ENCODE measurements at regions not wholly inside any gene's neighbourhood (a gene's known extent, or its start where the extent isn't known, plus 50 kb on each side); places are given as distances from the start of the nearest gene placed in this dataset.

GRCh38 chr10:108862676-108863350 lies 1060.5 kb downstream of the XPNPEP1 start:
- no peak for TF ChIP-seq POLR2AphosphoS5 (IDR thresholded peaks at IDR 0.05)
- TF ChIP-seq CTCF (IDR thresholded peaks at IDR 0.05 in 8 of 11, conservative IDR thresholded peaks at IDR 0.05 in 3 of 11), result no peak
- no peak for TF ChIP-seq POLR2A (IDR thresholded peaks at IDR 0.05)
- Histone ChIP-seq H3K27ac (no peak overlapping the region), H3K4me1 (no peaks in the 10 kb centered on the region), H3K27me3 (replicated peaks in 1 of 7) (no peaks in the 10 kb centered on the region), H3K36me3 (no peaks in the 10 kb centered on the region), H3K9me3 (no peaks in the 10 kb centered on the region), H3K4me3 (no peak overlapping the region)
- WGBS, 5 donors, result 59 to 76% (median 65%) methylated on average over 3 of the region's 3 CpGs
- no peak for DNase-seq
- intact Hi-C loops (cut with DNase I; ENCODE audit: low total_unique reads), result no loop called here

GRCh38 chr10:108861181-108861754 lies 1062.0 kb downstream of the XPNPEP1 start:
- DNase-seq, result no peak
- Histone ChIP-seq H3K9me3 (peaks cover 0 to 4% (median 0%) of the 10 kb centered on the region in 8 donors), H3K4me1 (no peaks in the 10 kb centered on the region), H3K27me3 (replicated peaks in 1 of 7) (no peaks in the 10 kb centered on the region), H3K36me3 (no peaks in the 10 kb centered on the region), H3K27ac (no peak overlapping the region), H3K4me3 (no peak overlapping the region)
- 89 to 93% (median 93%) methylated on average over 5 of the region's 5 CpGs for WGBS, 5 donors
- TF ChIP-seq POLR2AphosphoS5 (IDR thresholded peaks at IDR 0.05) (no peak), POLR2A (IDR thresholded peaks at IDR 0.05) (no peak), CTCF (IDR thresholded peaks at IDR 0.05 in 8 of 11, conservative IDR thresholded peaks at IDR 0.05 in 3 of 11) (no peak)
- intact Hi-C loops (cut with DNase I; ENCODE audit: low total_unique reads), result no loop called here

- no peak for DNase-seq
- Histone ChIP-seq H3K27ac (no peak overlapping the region), H3K4me1 (peaks cover 0 to 13% (median 0%) of the 10 kb centered on the region in 6 donors), H3K9me3 (no peaks in the 10 kb centered on the region), H3K36me3 (no peaks in the 10 kb centered on the region), H3K27me3 (replicated peaks in 1 of 7) (no peaks in the 10 kb centered on the region), H3K4me3 (peak overlapping the region in 1 of 8 donors; percentile 11)
- intact Hi-C loops (cut with DNase I; ENCODE audit: low total_unique reads), result no loop called here
- TF ChIP-seq CTCF (IDR thresholded peaks at IDR 0.05 in 8 of 11, conservative IDR thresholded peaks at IDR 0.05 in 3 of 11) (no peak), POLR2A (IDR thresholded peaks at IDR 0.05) (no peak), POLR2AphosphoS5 (IDR thresholded peaks at IDR 0.05) (no peak)
- WGBS, 5 donors, result 60 to 71% (median 66%) methylated on average over 4 of the region's 4 CpGs
Measured at GRCh38 chr10:108852211-108852610, 1071.1 kb downstream of the XPNPEP1 start.

GRCh38 chr10:108850138-108850854 lies 1073.0 kb downstream of the XPNPEP1 start:
- intact Hi-C loops (cut with DNase I; ENCODE audit: low total_unique reads), result no loop called here

More at GRCh38 chr10:108850138-108850854, 1073.0 kb downstream of the XPNPEP1 start:
- 71 to 86% (median 78%) methylated on average over 1 of the region's 1 CpG for WGBS, 5 donors
- no peak for TF ChIP-seq POLR2AphosphoS5 (IDR thresholded peaks at IDR 0.05)
- TF ChIP-seq POLR2A (IDR thresholded peaks at IDR 0.05), result no peak
- no peak for TF ChIP-seq CTCF (IDR thresholded peaks at IDR 0.05 in 8 of 11, conservative IDR thresholded peaks at IDR 0.05 in 3 of 11)
- peaks cover 0 to 1% (median 0%) of the 10 kb centered on the region in 8 donors for H3K9me3 ChIP-seq
- H3K4me1 ChIP-seq, result peaks cover 0 to 13% (median 0%) of the 10 kb centered on the region in 6 donors
- H3K36me3 ChIP-seq, result no peaks in the 10 kb centered on the region
- no peak overlapping the region for H3K4me3 ChIP-seq
- no peak overlapping the region for H3K27ac ChIP-seq
- no peaks in the 10 kb centered on the region for H3K27me3 ChIP-seq (replicated peaks in 1 of 7)
- DNase-seq, result no peak

All from spleen (tissue), 11 donors.